Ectodermal cell (in vitro differentiated cells): ENCODE measurements at regions not wholly inside any gene's neighbourhood (a gene's known extent, or its start where the extent isn't known, plus 50 kb on each side); places are given as distances from the start of the nearest gene placed in this dataset.

ENCODE experiments used
- H3K27ac ChIP-seq: 2 replicates; pipeline ENCODE4 v1.7.0; 2013; ENCODE audit warnings: mild to moderate bottlenecking, low read depth, low read length; ENCODE audit not compliant: insufficient read depth, poor library complexity, severe bottlenecking
- H3K27me3 ChIP-seq: 2 replicates; pipeline ENCODE4 v1.7.0; 2013; ENCODE audit warnings: mild to moderate bottlenecking, low read length; ENCODE audit not compliant: insufficient read depth, control insufficient read depth, poor library complexity, severe bottlenecking
- H3K36me3 ChIP-seq: one replicate; pipeline ENCODE4 v1.7.0; 2013; ENCODE audit warnings: low read length; ENCODE audit not compliant: control insufficient read depth, insufficient read depth
- H3K4me1 ChIP-seq: one replicate; pipeline ENCODE4 v1.7.0; 2013; ENCODE audit warnings: low read length; ENCODE audit not compliant: control insufficient read depth, insufficient read depth
- H3K4me3 ChIP-seq: 2 replicates; pipeline ENCODE4 v1.7.0; 2013; ENCODE audit warnings: low read depth, low read length, control low read depth; ENCODE audit not compliant: insufficient read depth
- H3K9me3 ChIP-seq: 2 replicates; pipeline ENCODE4 v1.7.0; 2013; ENCODE audit warnings: mild to moderate bottlenecking, low read length, moderate library complexity; ENCODE audit not compliant: control insufficient read depth
- whole genome bisulfite sequencing, 2 experiments: methylation state at CpG; one replicate each; pipeline ENCODE4 v1.1.7; 2013; ENCODE audit warnings: missing lambda C conversion rate in 2 of 2; 5-methylcytosine and 5-hydroxymethylcytosine counted together

- no peaks in the 10 kb centered on the region for H3K4me1 ChIP-seq
- 94 to 95% methylated on average over 1 of the region's 1 CpG for WGBS, 2 experiments
- H3K9me3 ChIP-seq = no peaks in the 10 kb centered on the region
- H3K36me3 ChIP-seq = no peaks in the 10 kb centered on the region
- H3K4me3 ChIP-seq = no peak overlapping the region
- H3K27me3 ChIP-seq = no peaks in the 10 kb centered on the region
- H3K27ac ChIP-seq = no peak overlapping the region
Measured at GRCh38 chr13:82693607-82694006, 1188.7 kb downstream of the SLITRK1 start.

- no peak overlapping the region for H3K4me3 ChIP-seq
- WGBS, 2 experiments = 85% methylated on average over 2 of the region's 2 CpGs; no CpG with 5 or more reads in 1 of the 2 experiments
- H3K9me3 ChIP-seq = no peaks in the 10 kb centered on the region
- no peaks in the 10 kb centered on the region for H3K4me1 ChIP-seq
- H3K27ac ChIP-seq = no peak overlapping the region
- H3K36me3 ChIP-seq = no peaks in the 10 kb centered on the region
- no peaks in the 10 kb centered on the region for H3K27me3 ChIP-seq
Measured at GRCh38 chr13:82688400-82688994, 1193.8 kb downstream of the SLITRK1 start.

- H3K4me1 ChIP-seq = no peaks in the 10 kb centered on the region
- H3K9me3 ChIP-seq = no peaks in the 10 kb centered on the region
- H3K27ac ChIP-seq = no peak overlapping the region
- H3K27me3 ChIP-seq = no peaks in the 10 kb centered on the region
- H3K4me3 ChIP-seq = no peak overlapping the region
- H3K36me3 ChIP-seq = no peaks in the 10 kb centered on the region
Measured at GRCh38 chr13:82687884-82688283, 1194.4 kb downstream of the SLITRK1 start.

GRCh38 chr13:82681535-82681934 is 1200.7 kb downstream of the SLITRK1 start:
- Histone ChIP-seq H3K4me1 (no peaks in the 10 kb centered on the region), H3K36me3 (no peaks in the 10 kb centered on the region), H3K27ac (no peak overlapping the region), H3K27me3 (no peaks in the 10 kb centered on the region), H3K9me3 (no peaks in the 10 kb centered on the region), H3K4me3 (no peak overlapping the region)
- 89 to 92% methylated on average over 4 of the region's 4 CpGs for WGBS, 2 experiments

- Histone ChIP-seq H3K27ac (no peak overlapping the region), H3K27me3 (no peaks in the 10 kb centered on the region), H3K9me3 (no peaks in the 10 kb centered on the region), H3K36me3 (no peaks in the 10 kb centered on the region), H3K4me3 (no peak overlapping the region), H3K4me1 (no peaks in the 10 kb centered on the region)
- WGBS, 2 experiments = 93 to 97% methylated on average over 2 to 3 of the region's 3 CpGs
Measured at GRCh38 chr13:82678052-82678451, 1204.2 kb downstream of the SLITRK1 start.

GRCh38 chr13:82675024-82675423 is 1207.2 kb downstream of the SLITRK1 start:
- Histone ChIP-seq H3K36me3 (no peaks in the 10 kb centered on the region), H3K9me3 (no peaks in the 10 kb centered on the region), H3K27ac (no peak overlapping the region), H3K4me3 (no peak overlapping the region), H3K4me1 (no peaks in the 10 kb centered on the region), H3K27me3 (no peaks in the 10 kb centered on the region)

GRCh38 chr13:82674546-82674945 is 1207.7 kb downstream of the SLITRK1 start:
- Histone ChIP-seq H3K27me3 (no peaks in the 10 kb centered on the region), H3K4me3 (no peak overlapping the region), H3K9me3 (no peaks in the 10 kb centered on the region), H3K36me3 (no peaks in the 10 kb centered on the region), H3K4me1 (no peaks in the 10 kb centered on the region), H3K27ac (no peak overlapping the region)
- WGBS, 2 experiments = 66 to 67% methylated on average over 1 of the region's 1 CpG

GRCh38 chr13:82672248-82672647 is 1210.0 kb downstream of the SLITRK1 start:
- 89 to 98% methylated on average over 2 of the region's 2 CpGs for WGBS, 2 experiments
- Histone ChIP-seq H3K4me1 (no peaks in the 10 kb centered on the region), H3K27ac (no peak overlapping the region), H3K27me3 (no peaks in the 10 kb centered on the region), H3K4me3 (no peak overlapping the region), H3K9me3 (no peaks in the 10 kb centered on the region), H3K36me3 (no peaks in the 10 kb centered on the region)

- 38% methylated on average over 1 of the region's 1 CpG; no CpG with 5 or more reads in 1 of the 2 experiments for WGBS, 2 experiments
- Histone ChIP-seq H3K36me3 (no peaks in the 10 kb centered on the region), H3K4me1 (no peaks in the 10 kb centered on the region), H3K27ac (no peak overlapping the region), H3K9me3 (no peaks in the 10 kb centered on the region), H3K27me3 (no peaks in the 10 kb centered on the region), H3K4me3 (no peak overlapping the region)
Measured at GRCh38 chr13:82664183-82664582, 1218.1 kb downstream of the SLITRK1 start.

- Histone ChIP-seq H3K27me3 (no peaks in the 10 kb centered on the region), H3K9me3 (no peaks in the 10 kb centered on the region), H3K4me3 (no peak overlapping the region), H3K27ac (no peak overlapping the region), H3K36me3 (no peaks in the 10 kb centered on the region), H3K4me1 (no peaks in the 10 kb centered on the region)
- 94 to 96% methylated on average over 4 of the region's 4 CpGs for WGBS, 2 experiments
Measured at GRCh38 chr13:82661126-82661525, 1221.1 kb downstream of the SLITRK1 start.

GRCh38 chr13:82658811-82659210 is 1223.5 kb downstream of the SLITRK1 start:
- Histone ChIP-seq H3K27ac (no peak overlapping the region), H3K9me3 (no peaks in the 10 kb centered on the region), H3K36me3 (no peaks in the 10 kb centered on the region), H3K4me3 (no peak overlapping the region), H3K27me3 (no peaks in the 10 kb centered on the region), H3K4me1 (no peaks in the 10 kb centered on the region)
- 71% methylated on average over 1 of the region's 1 CpG; no CpG with 5 or more reads in 1 of the 2 experiments for WGBS, 2 experiments
